Breast epithelium (tissue), 4 donors: ENCODE measurements at regions not wholly inside any gene's neighbourhood (a gene's known extent, or its start where the extent isn't known, plus 50 kb on each side); places are given as distances from the start of the nearest gene placed in this dataset.

ENCODE experiments used
- DNase-seq, 2 donors: peaks; one replicate each; pipeline ENCODE4 v3.0.0-alpha.2; 2019; ENCODE audit warnings: low spot score in 2 of 2
- H3K27ac ChIP-seq, 2 donors: fragments of 200-600 bp; sonication (generic) in 1 of 2; one replicate each; pipeline ENCODE4 v1.5.1; 2016 to 2019; ENCODE audit warnings: mild to moderate bottlenecking in 1 of 2
- H3K27me3 ChIP-seq, 2 donors: fragments of 200-600 bp; sonication (generic) in 1 of 2; one replicate each; pipeline versions ENCODE4 v1.5.1 to v1.6.0; 2017 to 2019; ENCODE audit warnings: control low read depth in 1 of 2, mild to moderate bottlenecking in 1 of 2
- H3K36me3 ChIP-seq: fragments of 200-600 bp; one replicate; pipeline ENCODE4 v1.5.1; 2019
- H3K4me1 ChIP-seq, 2 donors: fragments of 200-600 bp; sonication (generic); one replicate each; pipeline ENCODE4 v1.5.1; 2016 to 2019; ENCODE audit warnings: control low read depth in 1 of 2
- H3K4me3 ChIP-seq, 3 donors: fragments of 200-600 bp; sonication (generic); 1 replicate in 2 of 3; 2 replicates in 1 of 3; pipeline ENCODE4 v1.5.1; 2016 to 2019; ENCODE audit warnings: mild to moderate bottlenecking in 3 of 3, moderate library complexity in 2 of 3
- H3K9me3 ChIP-seq, 2 donors: fragments of 200-600 bp; sonication (generic) in 1 of 2; one replicate each; pipeline ENCODE4 v1.5.1; 2016 to 2019; ENCODE audit warnings: control low read depth in 1 of 2
- CTCF ChIP-seq, 3 donors: fragments of 450-650 bp; IDR thresholded peaks; one replicate each; pipeline ENCODE4 v1.5.1; 2016 to 2017; ENCODE audit warnings: antibody characterized with exemption in 3 of 3, mild to moderate bottlenecking in 3 of 3, moderate library complexity in 3 of 3
- POLR2A ChIP-seq: fragments of 450-650 bp; IDR thresholded peaks from one replicate; pipeline ENCODE4 v1.6.1; 2016; ENCODE audit warnings: antibody characterized with exemption, mild to moderate bottlenecking, moderate library complexity
- POLR2AphosphoS5 ChIP-seq, 3 donors: sonication (generic); formaldehyde crosslinking; IDR thresholded peaks; one replicate each; pipeline ENCODE4 v1.6.1; 2017; ENCODE audit warnings: antibody characterized with exemption in 3 of 3
- intact Hi-C: fragments of 100-400 bp; cut with DNase I; formaldehyde crosslinking; loops from one replicate; pipeline ENCODE4 v1.15.1; 2023; ENCODE audit warnings: low total_unique reads

- Histone ChIP-seq H3K27ac (no peak overlapping the region), H3K4me3 (no peak overlapping the region), H3K27me3 (no peaks in the 10 kb centered on the region), H3K36me3 (no peaks in the 10 kb centered on the region), H3K4me1 (no peaks in the 10 kb centered on the region), H3K9me3 (peaks cover 4% of the 10 kb centered on the region in 2 donors)
- no peak for TF ChIP-seq CTCF (IDR thresholded peaks at IDR 0.05)
- TF ChIP-seq POLR2AphosphoS5 (IDR thresholded peaks at IDR 0.05) = no peak
- TF ChIP-seq POLR2A = no peak
- peak in 1 of 2 donors; percentile 20 for DNase-seq
- intact Hi-C loops = no loop called here
These were observed 164.2 kb downstream of the ACTL7B start for GRCh38 chr9:108691614-108692013.

GRCh38 chr9:108688676-108689075, 167.1 kb downstream of the ACTL7B start:
- Histone ChIP-seq H3K27ac (no peak overlapping the region), H3K36me3 (no peaks in the 10 kb centered on the region), H3K9me3 (peaks cover 10% of the 10 kb centered on the region in 2 donors), H3K4me3 (no peak overlapping the region), H3K27me3 (no peaks in the 10 kb centered on the region), H3K4me1 (no peaks in the 10 kb centered on the region)
- DNase-seq = no peak
- intact Hi-C loops = no loop called here
- TF ChIP-seq CTCF (IDR thresholded peaks at IDR 0.05) = no peak
- TF ChIP-seq POLR2AphosphoS5 (IDR thresholded peaks at IDR 0.05) = no peak
- no peak for TF ChIP-seq POLR2A

- DNase-seq = no peak
- Histone ChIP-seq H3K4me1 (no peaks in the 10 kb centered on the region), H3K27ac (no peak overlapping the region), H3K27me3 (no peaks in the 10 kb centered on the region), H3K9me3 (peaks cover 10% of the 10 kb centered on the region in 2 donors), H3K4me3 (no peak overlapping the region), H3K36me3 (no peaks in the 10 kb centered on the region)
- intact Hi-C loops = no loop called here
- TF ChIP-seq POLR2AphosphoS5 (IDR thresholded peaks at IDR 0.05) = no peak
- TF ChIP-seq POLR2A = no peak
- TF ChIP-seq CTCF (IDR thresholded peaks at IDR 0.05) = no peak
These were observed 167.7 kb downstream of the ACTL7B start for GRCh38 chr9:108688051-108688450.

- no peaks in the 10 kb centered on the region for H3K27me3 ChIP-seq
- no peak for DNase-seq
- no peak for TF ChIP-seq POLR2AphosphoS5 (IDR thresholded peaks at IDR 0.05)
- H3K4me1 ChIP-seq = no peaks in the 10 kb centered on the region
- peaks cover 10% of the 10 kb centered on the region in 2 donors for H3K9me3 ChIP-seq
- no peak overlapping the region for H3K27ac ChIP-seq
- H3K4me3 ChIP-seq = no peak overlapping the region
- intact Hi-C loops = no loop called here
- H3K36me3 ChIP-seq = no peaks in the 10 kb centered on the region
These were observed 168.5 kb downstream of the ACTL7B start for GRCh38 chr9:108687006-108687987.

DNA sequence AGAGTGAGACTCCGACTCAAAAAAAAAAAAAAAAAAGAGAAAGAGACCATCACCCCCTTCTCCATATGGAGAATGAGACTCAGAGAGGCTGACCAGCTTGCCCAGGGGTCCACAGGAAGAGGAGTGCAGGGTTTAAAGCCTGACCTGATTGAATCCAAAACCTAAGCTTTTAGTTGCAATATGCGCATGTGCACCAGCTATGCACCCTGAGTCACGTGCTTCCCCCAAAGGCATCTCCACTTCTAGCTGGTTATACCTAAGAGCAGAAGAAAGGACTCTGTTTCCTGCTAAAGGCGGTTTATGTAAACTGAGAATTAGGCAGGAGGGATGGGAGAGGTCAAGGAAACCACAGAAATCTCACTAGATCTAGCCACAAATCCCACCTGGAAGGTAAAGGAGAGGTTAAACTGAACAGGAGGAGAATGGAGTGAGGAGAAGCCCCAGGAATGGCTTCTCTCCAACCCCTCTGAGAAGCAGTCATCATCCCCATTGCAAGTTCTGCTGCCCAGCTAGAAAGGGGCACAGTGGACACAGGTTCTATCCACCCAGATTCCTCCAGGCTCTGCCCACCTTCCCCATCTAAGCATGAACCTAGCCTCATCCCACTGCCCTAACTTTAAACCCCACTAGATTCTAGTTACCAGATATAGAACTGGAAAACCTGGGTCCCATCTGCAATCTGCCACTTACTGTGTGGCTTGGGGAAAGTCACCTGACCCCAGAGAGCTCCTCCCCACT, 171.3 kb downstream of the ACTL7B start:
- Histone ChIP-seq H3K4me1 (no peaks in the 10 kb centered on the region), H3K27me3 (no peaks in the 10 kb centered on the region), H3K4me3 (no peak overlapping the region), H3K9me3 (peaks cover 10% of the 10 kb centered on the region in 2 donors), H3K27ac (no peak overlapping the region), H3K36me3 (no peaks in the 10 kb centered on the region)
- TF ChIP-seq POLR2AphosphoS5 (IDR thresholded peaks at IDR 0.05) (no peak), CTCF (IDR thresholded peaks at IDR 0.05) (no peak), POLR2A (no peak)
- intact Hi-C loops = no loop called here
- no peak for DNase-seq
